Liver (tissue), 8 donors: ENCODE measurements at regions not wholly inside any gene's neighbourhood (a gene's known extent, or its start where the extent isn't known, plus 50 kb on each side); places are given as distances from the start of the nearest gene placed in this dataset.

Source experiments
- DNase-seq: peaks from one replicate; pipeline ENCODE4 v3.0.0-alpha.2; 2017; ENCODE audit warnings: low spot score
- H3K27ac ChIP-seq, 2 donors: one replicate each; pipeline ENCODE4 v1.7.0; 2013; ENCODE audit warnings: inconsistent platforms in 2 of 2, low read length in 2 of 2, control low read depth in 1 of 2, low read depth in 1 of 2, mild to moderate bottlenecking in 1 of 2
- H3K27me3 ChIP-seq, 4 donors: one replicate each; pipeline versions ENCODE4 v1.6.1 to v1.7.0; 2013; ENCODE audit warnings: low read length in 3 of 4, inconsistent platforms in 1 of 4, mild to moderate bottlenecking in 1 of 4, moderate library complexity in 1 of 4; ENCODE audit not compliant: control insufficient read depth in 4 of 4, insufficient read depth in 4 of 4
- H3K36me3 ChIP-seq, 4 donors: one replicate each; pipeline versions ENCODE4 v1.6.1 to v1.7.0; 2013; ENCODE audit warnings: low read length in 3 of 4, mild to moderate bottlenecking in 3 of 4, low read depth in 1 of 4, moderate library complexity in 1 of 4; ENCODE audit not compliant: control insufficient read depth in 4 of 4, insufficient read depth in 3 of 4
- H3K4me1 ChIP-seq, 4 donors: one replicate each; pipeline versions ENCODE4 v1.6.1 to v1.7.0; 2013; ENCODE audit warnings: low read length in 3 of 4, mild to moderate bottlenecking in 3 of 4, moderate library complexity in 1 of 4; ENCODE audit not compliant: control insufficient read depth in 4 of 4, insufficient read depth in 4 of 4
- H3K4me3 ChIP-seq, 3 donors: one replicate each; pipeline versions ENCODE4 v1.6.1 to v1.7.0; 2013; ENCODE audit warnings: low read length in 3 of 3, control low read depth in 1 of 3, low read depth in 1 of 3, mild to moderate bottlenecking in 1 of 3
- H3K9ac ChIP-seq, 2 donors: one replicate each; pipeline ENCODE4 v1.7.0; 2013; ENCODE audit warnings: low read length in 2 of 2, mild to moderate bottlenecking in 2 of 2, moderate library complexity in 2 of 2, control low read depth in 1 of 2, low read depth in 1 of 2
- H3K9me3 ChIP-seq, 4 donors: one replicate each; pipeline versions ENCODE4 v1.6.1 to v1.7.0; 2013; ENCODE audit warnings: low read length in 3 of 4; ENCODE audit not compliant: control insufficient read depth in 4 of 4
- EGR1 ChIP-seq, 2 donors: IDR thresholded peaks; 2 replicates each; pipeline ENCODE4 v1.6.1; 2016 to 2018; ENCODE audit warnings: antibody characterized with exemption in 2 of 2, low read depth in 2 of 2
- FOXA1 ChIP-seq: IDR thresholded peaks from 2 replicates; pipeline ENCODE4 v1.6.1; 2016; ENCODE audit warnings: antibody characterized with exemption
- GABPA ChIP-seq, 2 donors: IDR thresholded peaks in 1 of 2; conservative IDR thresholded peaks in 1 of 2; 2 replicates each; pipeline ENCODE4 v1.6.1; 2016; ENCODE audit warnings: antibody characterized with exemption in 2 of 2, mild to moderate bottlenecking in 1 of 2, moderate library complexity in 1 of 2
- HNF4A ChIP-seq, 2 donors: conservative IDR thresholded peaks; 2 replicates each; pipeline ENCODE4 v1.6.1; 2016; ENCODE audit warnings: antibody characterized with exemption in 2 of 2, mild to moderate bottlenecking in 2 of 2
- HNF4G ChIP-seq: IDR thresholded peaks from 2 replicates; pipeline ENCODE4 v1.6.1; 2016; ENCODE audit warnings: antibody characterized with exemption
- JUND ChIP-seq, 2 donors: IDR thresholded peaks; 2 replicates each; pipeline ENCODE4 v1.6.1; 2016; ENCODE audit warnings: antibody characterized with exemption in 2 of 2
- NR2F2 ChIP-seq: IDR thresholded peaks from 2 replicates; pipeline ENCODE4 v1.6.1; 2016; ENCODE audit warnings: antibody characterized with exemption
- RAD21 ChIP-seq, 2 donors: IDR thresholded peaks; 2 replicates each; pipeline ENCODE4 v1.6.1; 2016; ENCODE audit warnings: antibody characterized with exemption in 2 of 2, mild to moderate bottlenecking in 2 of 2
- RXRA ChIP-seq, 2 donors: IDR thresholded peaks; 2 replicates each; pipeline ENCODE4 v1.6.1; 2017 to 2018; ENCODE audit warnings: antibody characterized with exemption in 2 of 2, mild to moderate bottlenecking in 1 of 2
- SP1 ChIP-seq: IDR thresholded peaks from 2 replicates; pipeline ENCODE4 v1.6.1; 2018; ENCODE audit warnings: antibody characterized with exemption, mild to moderate bottlenecking
- TAF1 ChIP-seq: conservative IDR thresholded peaks from 2 replicates; pipeline ENCODE4 v1.6.1; 2016; ENCODE audit warnings: antibody characterized with exemption, mild to moderate bottlenecking
- YY1 ChIP-seq: IDR thresholded peaks from 2 replicates; pipeline ENCODE4 v1.6.1; 2016; ENCODE audit warnings: antibody characterized with exemption, mild to moderate bottlenecking
- WGBS: extraction: QIAGEN DNeasy Blood & Tissue Kit; methylation state at CpG from one replicate; pipeline ENCODE4 v1.1.7; 2013; 5-methylcytosine and 5-hydroxymethylcytosine counted together
- TF ChIP-seq, protein P1 (sequence below): IDR thresholded peaks from 2 replicates; pipeline ENCODE4 v1.6.1; 2016; ENCODE audit warnings: antibody characterized with exemption
- TF ChIP-seq, protein P2 (sequence below): IDR thresholded peaks from 2 replicates; pipeline ENCODE4 v1.6.1; 2016; ENCODE audit warnings: antibody characterized with exemption
- TF ChIP-seq, protein P3 (sequence below): IDR thresholded peaks from 2 replicates; pipeline ENCODE4 v1.6.1; 2016; ENCODE audit warnings: antibody characterized with exemption
- TF ChIP-seq, protein P4 (sequence below): fragments of 150-350 bp; IDR thresholded peaks from 2 replicates; pipeline ENCODE4 v1.5.1; 2017; ENCODE audit warnings: improper control_type of control experiment, low read depth, low read length; ENCODE audit not compliant: missing input control
- TF ChIP-seq, protein P5 (sequence below): IDR thresholded peaks from 2 replicates; pipeline ENCODE4 v1.6.1; 2016; ENCODE audit warnings: antibody characterized with exemption, mild to moderate bottlenecking
- donor health status: healthy.
- donor health status: healthy.
- donor health status: healthy.
- donor health status: healthy.
- donor health status: healthy.

DNA sequence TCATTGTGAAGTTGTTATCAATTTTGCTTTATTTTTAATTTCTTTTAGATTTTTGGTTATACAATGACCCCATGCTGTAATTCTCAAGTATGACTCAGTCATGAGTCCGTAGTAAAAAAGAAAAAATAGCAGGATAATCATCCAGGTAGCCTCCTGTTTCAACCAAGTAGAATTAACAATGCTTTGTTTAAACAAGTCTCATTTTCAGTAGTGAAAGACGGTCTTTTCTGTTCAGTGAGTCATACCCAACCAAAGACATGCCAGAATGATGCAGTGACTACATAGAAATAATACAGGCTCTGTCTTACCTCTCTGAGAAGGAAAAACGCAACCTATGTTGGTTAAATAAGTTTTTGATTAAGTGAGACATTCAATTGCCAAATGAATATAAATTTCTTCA is 67.8 kb upstream of the DSC1 start:
- no peak for DNase-seq
- WGBS, result 40% methylated on average over 3 of the region's 3 CpGs
- H3K9me3 ChIP-seq, result no peaks in the 10 kb centered on the region
- H3K36me3 ChIP-seq, result no peaks in the 10 kb centered on the region
- no peak overlapping the region for H3K4me3 ChIP-seq
- H3K9ac ChIP-seq, result peak overlapping the region in 1 of 2 donors; percentile 41
- H3K27me3 ChIP-seq, result no peaks in the 10 kb centered on the region
- peaks cover 5 to 54% (median 41%) of the 10 kb centered on the region in 4 donors for H3K4me1 ChIP-seq
- H3K27ac ChIP-seq, result peak overlapping the region; percentile 50 to 52
- TF ChIP-seq HNF4G (no peak), JUND (IDR thresholded peaks at IDR 0.05) (peak in 1 of 2 donors; percentile 15), NR2F2 (no peak), TAF1 (no peak)
- TF ChIP-seq, protein P1, sequence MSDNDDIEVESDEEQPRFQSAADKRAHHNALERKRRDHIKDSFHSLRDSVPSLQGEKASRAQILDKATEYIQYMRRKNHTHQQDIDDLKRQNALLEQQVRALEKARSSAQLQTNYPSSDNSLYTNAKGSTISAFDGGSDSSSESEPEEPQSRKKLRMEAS, result no peak

DNA sequence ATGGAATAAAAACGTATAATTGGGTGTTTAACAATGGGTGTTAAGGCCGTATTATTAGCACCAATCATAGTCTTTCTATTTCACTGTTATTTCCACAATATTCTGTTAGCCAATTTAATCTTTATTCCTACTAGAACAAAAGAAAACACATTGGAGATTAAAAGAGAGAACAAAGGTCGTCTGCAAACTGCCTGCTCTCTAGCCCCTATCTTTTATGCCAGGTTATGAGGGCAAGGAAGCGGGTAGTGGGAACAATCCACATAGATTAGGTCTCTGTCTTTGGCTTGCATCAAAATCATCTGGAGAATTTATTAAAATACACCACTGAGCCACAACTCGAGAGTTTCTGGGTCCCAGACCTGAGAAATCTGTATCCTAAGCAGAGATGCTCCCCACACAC is 69.4 kb upstream of the DSC1 start:
- no peaks in the 10 kb centered on the region for H3K36me3 ChIP-seq
- TF ChIP-seq HNF4A (conservative IDR thresholded peaks at IDR 0.05) (peak; percentile 54 to 57), HNF4G (no peak), GABPA (IDR thresholded peaks at IDR 0.05 in 1 of 2, conservative IDR thresholded peaks at IDR 0.05 in 1 of 2) (no peak), RAD21 (IDR thresholded peaks at IDR 0.05) (no peak), SP1 (peak; percentile 24), EGR1 (IDR thresholded peaks at IDR 0.05; ENCODE audit: low read depth in 2 of 2) (no peak), YY1 (no peak), FOXA1 (no peak), RXRA (IDR thresholded peaks at IDR 0.05) (no peak), TAF1 (no peak), NR2F2 (no peak), JUND (IDR thresholded peaks at IDR 0.05) (no peak)
- TF ChIP-seq, protein P1, result no peak
- TF ChIP-seq, protein P2, sequence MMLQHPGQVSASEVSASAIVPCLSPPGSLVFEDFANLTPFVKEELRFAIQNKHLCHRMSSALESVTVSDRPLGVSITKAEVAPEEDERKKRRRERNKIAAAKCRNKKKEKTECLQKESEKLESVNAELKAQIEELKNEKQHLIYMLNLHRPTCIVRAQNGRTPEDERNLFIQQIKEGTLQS, result no peak
- TF ChIP-seq, protein P3, sequence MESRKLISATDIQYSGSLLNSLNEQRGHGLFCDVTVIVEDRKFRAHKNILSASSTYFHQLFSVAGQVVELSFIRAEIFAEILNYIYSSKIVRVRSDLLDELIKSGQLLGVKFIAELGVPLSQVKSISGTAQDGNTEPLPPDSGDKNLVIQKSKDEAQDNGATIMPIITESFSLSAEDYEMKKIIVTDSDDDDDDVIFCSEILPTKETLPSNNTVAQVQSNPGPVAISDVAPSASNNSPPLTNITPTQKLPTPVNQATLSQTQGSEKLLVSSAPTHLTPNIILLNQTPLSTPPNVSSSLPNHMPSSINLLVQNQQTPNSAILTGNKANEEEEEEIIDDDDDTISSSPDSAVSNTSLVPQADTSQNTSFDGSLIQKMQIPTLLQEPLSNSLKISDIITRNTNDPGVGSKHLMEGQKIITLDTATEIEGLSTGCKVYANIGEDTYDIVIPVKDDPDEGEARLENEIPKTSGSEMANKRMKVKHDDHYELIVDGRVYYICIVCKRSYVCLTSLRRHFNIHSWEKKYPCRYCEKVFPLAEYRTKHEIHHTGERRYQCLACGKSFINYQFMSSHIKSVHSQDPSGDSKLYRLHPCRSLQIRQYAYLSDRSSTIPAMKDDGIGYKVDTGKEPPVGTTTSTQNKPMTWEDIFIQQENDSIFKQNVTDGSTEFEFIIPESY, result no peak
- TF ChIP-seq, protein P4, sequence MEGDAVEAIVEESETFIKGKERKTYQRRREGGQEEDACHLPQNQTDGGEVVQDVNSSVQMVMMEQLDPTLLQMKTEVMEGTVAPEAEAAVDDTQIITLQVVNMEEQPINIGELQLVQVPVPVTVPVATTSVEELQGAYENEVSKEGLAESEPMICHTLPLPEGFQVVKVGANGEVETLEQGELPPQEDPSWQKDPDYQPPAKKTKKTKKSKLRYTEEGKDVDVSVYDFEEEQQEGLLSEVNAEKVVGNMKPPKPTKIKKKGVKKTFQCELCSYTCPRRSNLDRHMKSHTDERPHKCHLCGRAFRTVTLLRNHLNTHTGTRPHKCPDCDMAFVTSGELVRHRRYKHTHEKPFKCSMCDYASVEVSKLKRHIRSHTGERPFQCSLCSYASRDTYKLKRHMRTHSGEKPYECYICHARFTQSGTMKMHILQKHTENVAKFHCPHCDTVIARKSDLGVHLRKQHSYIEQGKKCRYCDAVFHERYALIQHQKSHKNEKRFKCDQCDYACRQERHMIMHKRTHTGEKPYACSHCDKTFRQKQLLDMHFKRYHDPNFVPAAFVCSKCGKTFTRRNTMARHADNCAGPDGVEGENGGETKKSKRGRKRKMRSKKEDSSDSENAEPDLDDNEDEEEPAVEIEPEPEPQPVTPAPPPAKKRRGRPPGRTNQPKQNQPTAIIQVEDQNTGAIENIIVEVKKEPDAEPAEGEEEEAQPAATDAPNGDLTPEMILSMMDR, result no peak
- TF ChIP-seq, protein P5, sequence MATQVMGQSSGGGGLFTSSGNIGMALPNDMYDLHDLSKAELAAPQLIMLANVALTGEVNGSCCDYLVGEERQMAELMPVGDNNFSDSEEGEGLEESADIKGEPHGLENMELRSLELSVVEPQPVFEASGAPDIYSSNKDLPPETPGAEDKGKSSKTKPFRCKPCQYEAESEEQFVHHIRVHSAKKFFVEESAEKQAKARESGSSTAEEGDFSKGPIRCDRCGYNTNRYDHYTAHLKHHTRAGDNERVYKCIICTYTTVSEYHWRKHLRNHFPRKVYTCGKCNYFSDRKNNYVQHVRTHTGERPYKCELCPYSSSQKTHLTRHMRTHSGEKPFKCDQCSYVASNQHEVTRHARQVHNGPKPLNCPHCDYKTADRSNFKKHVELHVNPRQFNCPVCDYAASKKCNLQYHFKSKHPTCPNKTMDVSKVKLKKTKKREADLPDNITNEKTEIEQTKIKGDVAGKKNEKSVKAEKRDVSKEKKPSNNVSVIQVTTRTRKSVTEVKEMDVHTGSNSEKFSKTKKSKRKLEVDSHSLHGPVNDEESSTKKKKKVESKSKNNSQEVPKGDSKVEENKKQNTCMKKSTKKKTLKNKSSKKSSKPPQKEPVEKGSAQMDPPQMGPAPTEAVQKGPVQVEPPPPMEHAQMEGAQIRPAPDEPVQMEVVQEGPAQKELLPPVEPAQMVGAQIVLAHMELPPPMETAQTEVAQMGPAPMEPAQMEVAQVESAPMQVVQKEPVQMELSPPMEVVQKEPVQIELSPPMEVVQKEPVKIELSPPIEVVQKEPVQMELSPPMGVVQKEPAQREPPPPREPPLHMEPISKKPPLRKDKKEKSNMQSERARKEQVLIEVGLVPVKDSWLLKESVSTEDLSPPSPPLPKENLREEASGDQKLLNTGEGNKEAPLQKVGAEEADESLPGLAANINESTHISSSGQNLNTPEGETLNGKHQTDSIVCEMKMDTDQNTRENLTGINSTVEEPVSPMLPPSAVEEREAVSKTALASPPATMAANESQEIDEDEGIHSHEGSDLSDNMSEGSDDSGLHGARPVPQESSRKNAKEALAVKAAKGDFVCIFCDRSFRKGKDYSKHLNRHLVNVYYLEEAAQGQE, result no peak
- no peak overlapping the region for H3K9ac ChIP-seq
- no peak overlapping the region for H3K4me3 ChIP-seq
- 33% methylated on average over 5 of the region's 5 CpGs for whole genome bisulfite sequencing
- peak overlapping the region; percentile 6 to 13 for H3K27ac ChIP-seq
- no peaks in the 10 kb centered on the region for H3K27me3 ChIP-seq
- peaks cover 5 to 57% (median 39%) of the 10 kb centered on the region in 4 donors for H3K4me1 ChIP-seq
- H3K9me3 ChIP-seq, result no peaks in the 10 kb centered on the region
- no peak for DNase-seq
